GM21367 (cell line): ENCODE measurements at regions not wholly inside any gene's neighbourhood (a gene's known extent, or its start where the extent isn't known, plus 50 kb on each side); places are given as distances from the start of the nearest gene placed in this dataset.
"Not testable (repeated sequence)": the region's sequence is repeated elsewhere in the genome, so short reads cannot be mapped to it uniquely, and the experiment has no call there.

Source experiments
- ATAC-seq: cut with Tn5 transposase; IDR thresholded peaks from one replicate; pipeline ENCODE4 v1.9.1; 2021; ENCODE audit not compliant: unreplicated experiment

GRCh38 chr2:187986390-187987105, 305.1 kb upstream of the GULP1 start:
- no peak for ATAC-seq

- no peak for ATAC-seq
Observed at GRCh38 chr2:187988348-187988747, 303.3 kb upstream of the GULP1 start.

- no peak for ATAC-seq
Observed at GRCh38 chr2:187989925-187990623, 301.6 kb upstream of the GULP1 start.

GRCh38 chr2:187991389-187991788, 300.3 kb upstream of the GULP1 start:
- ATAC-seq = no peak

- ATAC-seq = no peak
Observed at GRCh38 chr2:187994464-187995331, 297.0 kb upstream of the GULP1 start.

- no peak for ATAC-seq
Observed at GRCh38 chr2:187995556-187995955, 296.1 kb upstream of the GULP1 start.

GRCh38 chr2:187996630-187997029, 295.0 kb upstream of the GULP1 start:
- no peak for ATAC-seq

GRCh38 chr2:188000189-188000588, 291.5 kb upstream of the GULP1 start:
- no peak for ATAC-seq

- no peak for ATAC-seq
Observed at GRCh38 chr2:188003800-188004199, 287.9 kb upstream of the GULP1 start.

- ATAC-seq = no peak
Observed at GRCh38 chr2:188013767-188014166, 277.9 kb upstream of the GULP1 start.

- no peak for ATAC-seq
Observed at GRCh38 chr2:188016917-188017316, 274.8 kb upstream of the GULP1 start.

- ATAC-seq = no peak
Observed at GRCh38 chr2:188022389-188022788, 269.3 kb upstream of the GULP1 start.

- ATAC-seq = no peak
Observed at GRCh38 chr2:188023035-188023434, 268.6 kb upstream of the GULP1 start.

GRCh38 chr2:188024811-188025210, 266.9 kb upstream of the GULP1 start:
- ATAC-seq = no peak

GRCh38 chr2:188028739-188029138, 262.9 kb upstream of the GULP1 start:
- ATAC-seq = no peak

GRCh38 chr2:188032306-188032705, 259.4 kb upstream of the GULP1 start:
- ATAC-seq = no peak

- ATAC-seq = no peak
Observed at GRCh38 chr2:188032786-188033185, 258.9 kb upstream of the GULP1 start.

- ATAC-seq = not testable (repeated sequence)
Observed at GRCh38 chr2:188033240-188033639, 258.4 kb upstream of the GULP1 start.

- ATAC-seq = not testable (repeated sequence)
Observed at GRCh38 chr2:188034102-188034501, 257.6 kb upstream of the GULP1 start.

GRCh38 chr2:188035377-188035776, 256.3 kb upstream of the GULP1 start:
- not testable (repeated sequence) for ATAC-seq

- not testable (repeated sequence) for ATAC-seq
Observed at GRCh38 chr2:188036786-188037185, 254.9 kb upstream of the GULP1 start.

- ATAC-seq = no peak
Observed at GRCh38 chr2:188039307-188039706, 252.4 kb upstream of the GULP1 start.
